Nucleus accumbens (tissue), 56 donors: ENCODE measurements at regions not wholly inside any gene's neighbourhood (a gene's known extent, or its start where the extent isn't known, plus 50 kb on each side); places are given as distances from the start of the nearest gene placed in this dataset.
"Not testable (repeated sequence)": the region's sequence is repeated elsewhere in the genome, so short reads cannot be mapped to it uniquely, and the experiment has no call there.

ENCODE experiments used
- DNase-seq, 56 donors: peaks; one replicate each; lab custom pipeline; 2025; lab: John Stamatoyannopoulos, UW

- DNase-seq: no peak
These were observed 112.1 kb downstream of the CENPF start for GRCh38 chr1:214715126-214715525.

DNA sequence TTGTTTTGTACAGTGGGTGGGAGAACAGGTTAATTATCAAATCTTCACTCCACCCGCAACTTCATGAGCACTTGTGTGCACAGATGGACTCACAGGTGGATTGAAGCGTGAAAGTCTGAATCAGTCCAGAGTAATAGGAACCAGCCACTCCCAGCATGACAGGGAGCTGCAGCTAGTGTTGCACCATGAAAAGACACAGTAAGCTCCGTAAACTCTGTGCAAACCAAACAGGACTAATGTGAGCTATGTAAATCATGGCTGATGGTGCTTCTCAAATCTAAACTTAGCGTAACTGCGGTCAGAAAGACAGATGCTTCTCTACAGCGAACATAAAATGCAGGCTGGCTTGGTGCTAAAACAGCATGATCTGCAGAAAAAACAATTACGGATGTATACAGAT lies 114.4 kb downstream of the CENPF start:
- DNase-seq: no peak

DNA sequence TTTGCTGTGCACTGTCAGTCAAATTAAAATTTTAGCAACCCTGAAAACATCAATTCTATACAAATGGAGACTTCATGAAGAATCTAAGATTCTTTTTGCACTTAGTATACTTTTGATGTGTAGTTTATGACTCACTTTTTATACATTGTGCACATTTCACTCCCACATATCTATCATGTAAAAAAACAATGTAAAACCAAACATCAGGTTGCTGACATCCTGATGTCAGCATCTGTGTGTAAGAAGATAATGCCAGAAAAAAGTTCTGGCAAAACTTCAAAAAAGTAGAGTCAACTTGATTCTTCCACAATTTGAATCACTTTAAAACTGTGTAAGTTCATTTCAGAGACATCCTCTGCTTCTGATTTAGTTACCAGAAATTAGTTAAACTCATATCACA lies 115.7 kb downstream of the CENPF start:
- no peak for DNase-seq

DNA sequence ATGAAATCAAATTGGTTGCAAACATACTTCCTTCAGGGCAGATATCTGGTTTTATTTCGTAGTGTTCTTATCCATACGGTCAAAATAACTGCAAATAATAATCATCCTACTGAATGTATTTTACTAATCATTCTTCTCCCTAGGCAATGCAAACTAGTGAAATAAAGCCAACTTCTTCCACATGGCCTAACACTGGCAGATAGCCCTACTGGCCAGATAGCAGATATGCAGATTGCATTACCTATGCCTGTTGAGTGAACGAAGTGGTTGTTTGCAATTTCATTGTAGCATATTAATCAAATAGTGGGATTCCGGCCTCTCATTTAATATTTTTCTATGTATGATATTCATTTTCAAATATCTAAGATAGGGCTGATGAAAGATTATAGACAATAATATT lies 116.2 kb downstream of the CENPF start:
- DNase-seq: no peak

GRCh38 chr1:214720561-214720960 lies 117.6 kb downstream of the CENPF start:
- no peak for DNase-seq

GRCh38 chr1:214727274-214727673 lies 124.3 kb downstream of the CENPF start:
- no peak for DNase-seq

DNA sequence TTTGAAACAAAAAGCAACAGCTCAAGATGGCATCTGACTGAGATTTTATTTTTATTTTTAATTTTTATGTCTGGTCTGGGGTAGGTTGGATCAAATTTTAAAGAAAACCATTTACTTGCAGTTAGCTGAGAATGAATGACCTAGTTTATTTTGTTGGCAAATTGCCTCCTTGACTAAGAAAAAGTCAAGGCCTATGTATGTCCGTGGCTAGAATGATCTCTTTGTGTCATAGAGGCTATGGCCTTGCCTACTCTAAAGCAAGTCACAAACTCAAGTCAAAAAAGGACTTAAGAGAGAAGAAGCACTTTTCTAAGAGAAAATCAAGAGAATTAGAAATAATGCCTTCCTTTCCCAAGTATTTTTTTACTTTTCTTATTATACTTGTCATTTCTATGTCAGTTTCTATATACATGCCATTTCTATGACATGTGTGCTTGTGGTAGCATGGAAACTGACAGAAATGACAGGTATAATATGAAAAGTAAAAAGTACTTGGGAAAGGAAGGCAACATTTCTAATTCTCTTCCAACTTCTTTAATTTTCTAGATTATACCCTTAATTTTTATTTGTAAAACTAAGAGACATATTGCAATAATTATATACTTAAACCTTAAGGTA lies 136.7 kb downstream of the CENPF start:
- DNase-seq: no peak

GRCh38 chr1:214740471-214740870 lies 137.5 kb downstream of the CENPF start:
- no peak for DNase-seq

DNA sequence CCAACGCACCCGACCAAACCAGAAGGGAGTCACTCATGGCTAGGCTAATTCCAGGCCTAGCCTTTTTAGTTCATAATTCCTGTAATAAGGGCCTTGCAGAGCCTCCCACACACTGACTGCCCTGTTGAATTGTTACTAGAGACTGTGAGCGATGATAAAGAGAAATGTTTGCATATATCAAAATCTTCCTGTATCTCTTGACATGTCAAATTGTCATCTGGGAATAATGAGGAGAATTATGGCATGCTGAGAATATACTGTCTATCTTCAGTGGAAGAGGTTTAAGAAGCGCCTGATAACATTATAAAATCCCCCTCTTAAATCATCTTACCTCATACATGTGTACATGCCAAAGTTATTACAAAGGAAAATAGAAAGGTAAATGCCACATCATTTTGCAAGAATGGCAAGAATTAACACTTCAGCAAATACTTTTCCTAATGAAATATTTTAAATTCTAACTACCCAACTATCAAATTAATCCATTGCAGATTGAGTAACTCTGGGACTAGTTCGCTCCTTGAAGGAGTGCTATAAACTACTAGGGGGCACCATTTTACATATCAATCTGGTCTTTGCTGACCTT lies 144.1 kb downstream of the CENPF start:
- DNase-seq: no peak

DNA sequence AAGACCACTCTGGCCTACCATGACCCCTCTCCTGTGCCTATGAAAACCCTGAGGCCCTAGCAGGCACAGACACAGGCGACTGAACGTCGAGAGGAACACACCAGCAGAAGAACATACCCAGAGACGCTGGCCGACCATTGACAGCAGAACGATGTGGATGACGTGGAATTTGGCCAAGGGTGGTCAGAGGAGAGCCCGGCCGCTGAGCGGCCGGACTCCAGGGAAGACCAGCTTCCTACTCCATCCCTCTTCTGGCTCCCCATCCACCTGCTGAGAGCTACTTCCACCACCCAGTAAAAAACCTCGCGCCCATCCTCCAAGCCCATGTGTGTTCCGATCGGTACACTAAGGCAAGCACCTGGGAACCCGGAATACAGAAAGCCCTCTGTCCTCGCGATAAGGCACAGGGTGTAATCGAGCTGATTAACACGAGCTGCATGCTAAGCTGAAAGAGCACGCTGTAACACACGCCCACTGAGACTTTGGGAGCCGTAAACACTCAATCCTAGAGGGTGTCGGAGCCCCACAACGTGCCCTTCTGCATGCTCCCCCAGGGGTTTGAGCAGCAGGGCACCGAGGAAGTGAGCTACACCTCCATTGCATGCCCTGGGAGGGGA lies 150.3 kb downstream of the CENPF start:
- no peak for DNase-seq

- DNase-seq: no peak
These were observed 158.0 kb downstream of the CENPF start for GRCh38 chr1:214761030-214761429.

DNA sequence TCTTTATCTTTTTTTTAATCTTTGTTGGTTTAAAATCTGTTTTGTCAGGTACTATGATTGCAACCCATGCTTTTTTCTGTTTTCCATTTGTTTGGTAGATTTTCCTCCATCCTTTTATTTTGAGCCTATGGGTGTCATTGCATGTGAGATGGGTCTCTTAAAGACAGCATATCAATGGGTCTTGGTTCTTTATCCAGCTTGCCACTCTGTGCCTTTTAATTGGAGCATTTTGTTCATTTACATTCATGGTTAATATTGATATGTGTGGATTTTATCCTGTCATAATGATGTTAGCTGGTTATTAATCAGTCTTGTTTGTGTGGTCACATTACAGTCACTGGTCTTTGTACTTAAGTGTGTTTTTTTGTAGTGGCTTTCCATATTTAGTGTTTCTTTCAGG lies 159.9 kb downstream of the CENPF start:
- DNase-seq: no peak

DNA sequence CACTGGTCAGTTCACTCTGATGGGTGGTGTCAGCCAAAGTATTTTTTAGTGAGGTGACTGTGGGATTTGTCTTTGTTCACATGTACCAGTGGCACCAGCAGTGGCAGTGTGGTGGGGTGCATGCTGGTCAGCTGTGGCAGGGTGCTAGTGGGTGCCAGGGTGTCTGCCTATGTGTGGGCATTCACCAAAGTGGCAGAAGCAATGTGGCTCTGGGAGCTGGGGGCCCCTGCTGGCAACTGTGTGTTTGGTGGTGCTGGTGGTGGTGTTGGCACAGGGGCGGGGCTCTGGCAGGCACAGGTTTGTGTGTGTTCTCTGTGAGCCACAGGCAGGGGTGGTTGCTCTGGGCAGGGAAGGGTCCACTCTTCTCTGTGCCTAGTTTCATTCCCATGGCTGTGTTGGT lies 161.5 kb downstream of the CENPF start:
- DNase-seq: no peak

GRCh38 chr1:214767221-214767620 lies 164.2 kb downstream of the CENPF start:
- no peak for DNase-seq

DNA sequence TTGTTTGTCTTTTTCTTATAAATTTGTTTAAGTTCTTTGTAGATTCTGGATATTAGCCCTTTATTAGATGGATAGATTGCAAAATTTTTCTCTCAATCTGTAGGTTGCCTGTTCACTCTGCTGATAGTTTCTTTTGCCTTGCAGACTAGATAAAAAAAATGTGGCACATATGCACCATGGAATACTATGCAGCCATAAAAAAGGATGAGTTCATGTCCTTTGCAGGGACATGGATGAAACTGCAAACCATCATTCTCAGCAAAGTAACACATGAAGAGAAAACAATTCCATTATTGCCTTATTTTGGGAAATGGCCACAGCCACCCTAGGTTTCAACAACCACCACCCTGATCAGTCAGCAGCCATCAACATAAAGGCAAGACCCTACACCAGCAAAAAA lies 166.7 kb downstream of the CENPF start:
- DNase-seq: not testable (repeated sequence)

GRCh38 chr1:214777364-214777763 lies 174.4 kb downstream of the CENPF start:
- no peak for DNase-seq

GRCh38 chr1:214791961-214792360 lies 189.0 kb downstream of the CENPF start:
- no peak for DNase-seq

GRCh38 chr1:214792527-214793186 lies 189.7 kb downstream of the CENPF start:
- no peak for DNase-seq

DNA sequence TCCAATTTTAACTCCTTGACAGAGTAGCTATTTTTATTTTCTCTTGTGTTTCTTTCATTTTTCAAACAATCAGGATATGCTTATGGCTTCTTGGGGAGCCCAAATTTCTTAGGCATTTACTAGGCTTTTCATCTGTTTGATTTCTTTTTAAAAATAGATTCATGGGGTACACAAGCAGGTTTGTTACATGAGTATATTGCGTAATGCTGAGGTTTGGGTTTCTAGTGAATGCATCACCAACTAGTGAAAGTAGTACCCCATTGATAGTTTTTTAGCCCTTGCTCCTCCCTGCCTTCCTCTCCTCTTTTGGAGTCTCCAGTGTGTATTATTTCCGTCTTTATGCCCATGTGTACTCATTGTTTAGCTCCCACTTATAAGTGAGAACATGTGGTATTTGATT lies 190.7 kb downstream of the CENPF start:
- no peak for DNase-seq

- DNase-seq: no peak
These were observed 198.2 kb downstream of the CENPF start for GRCh38 chr1:214801191-214801590.

- no peak for DNase-seq
These were observed 206.0 kb downstream of the CENPF start for GRCh38 chr1:214808845-214809460.
